Non-pigmented ciliary epithelial cell (primary cell): ENCODE measurements at regions not wholly inside any gene's neighbourhood (a gene's known extent, or its start where the extent isn't known, plus 50 kb on each side); places are given as distances from the start of the nearest gene placed in this dataset.

Source experiments
- DNase-seq: peaks from one replicate; pipeline ENCODE4 v3.0.0-alpha.2; 2010; ENCODE audit warnings: low read depth

- no peak for DNase-seq
Observed at GRCh38 chr1:232247669-232248068, 382.3 kb downstream of the SIPA1L2 start.

- no peak for DNase-seq
Observed at GRCh38 chr1:232244426-232244825, 385.5 kb downstream of the SIPA1L2 start.

GRCh38 chr1:232239998-232240397 is 389.9 kb downstream of the SIPA1L2 start:
- no peak for DNase-seq

DNA sequence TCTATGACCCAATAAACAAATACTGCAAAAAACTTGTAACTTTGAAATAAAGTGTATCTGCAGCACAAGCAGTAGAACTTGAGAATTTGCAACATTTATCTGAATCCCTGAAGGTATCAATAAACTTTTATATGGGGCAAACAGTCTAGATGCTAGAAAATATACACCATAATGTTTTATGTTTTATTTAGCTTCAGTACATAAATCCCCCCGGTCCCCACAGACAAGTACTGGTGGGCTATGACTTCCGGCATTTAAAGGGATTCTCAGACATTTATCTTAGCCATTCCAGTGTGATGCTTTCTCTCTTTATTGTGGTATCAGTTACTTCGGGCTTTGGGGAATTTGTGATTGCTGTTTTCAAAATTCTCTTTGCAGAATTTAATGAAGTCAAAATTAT is 390.4 kb downstream of the SIPA1L2 start:
- no peak for DNase-seq

GRCh38 chr1:232238009-232238408 is 391.9 kb downstream of the SIPA1L2 start:
- DNase-seq: no peak

- DNase-seq: no peak
Observed at GRCh38 chr1:232227306-232227705, 402.6 kb downstream of the SIPA1L2 start.

DNA sequence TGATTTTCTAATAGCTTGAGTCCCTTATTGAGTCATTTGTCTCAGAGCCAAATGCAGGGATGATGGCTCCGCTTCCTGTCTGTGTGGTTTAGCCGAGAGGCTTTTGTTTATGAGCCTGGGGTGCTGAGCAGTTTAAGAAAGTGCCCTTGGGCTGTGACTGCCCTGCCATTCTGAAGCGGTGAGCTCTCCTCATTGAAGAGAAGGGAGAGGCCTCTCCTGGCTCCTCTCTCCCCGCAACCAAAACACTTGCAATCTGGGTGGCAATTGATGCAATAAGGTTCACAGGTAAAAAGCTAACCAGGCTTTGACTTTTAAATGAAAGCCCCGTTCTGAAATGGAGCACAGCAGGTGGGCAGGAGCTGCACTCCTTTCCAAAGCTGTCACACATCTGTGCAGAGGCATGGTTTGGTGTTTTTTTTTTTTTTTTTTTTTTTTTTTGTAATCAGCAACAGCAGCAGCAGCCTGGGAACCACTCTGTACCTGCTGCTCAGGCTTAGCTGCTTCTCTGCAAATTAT is 403.7 kb downstream of the SIPA1L2 start:
- peak; percentile 14 for DNase-seq

- no peak for DNase-seq
Observed at GRCh38 chr1:232225336-232226131, 404.4 kb downstream of the SIPA1L2 start.

GRCh38 chr1:232223887-232224286 is 406.0 kb downstream of the SIPA1L2 start:
- DNase-seq: no peak

GRCh38 chr1:232223183-232223708 is 406.7 kb downstream of the SIPA1L2 start:
- no peak for DNase-seq

DNA sequence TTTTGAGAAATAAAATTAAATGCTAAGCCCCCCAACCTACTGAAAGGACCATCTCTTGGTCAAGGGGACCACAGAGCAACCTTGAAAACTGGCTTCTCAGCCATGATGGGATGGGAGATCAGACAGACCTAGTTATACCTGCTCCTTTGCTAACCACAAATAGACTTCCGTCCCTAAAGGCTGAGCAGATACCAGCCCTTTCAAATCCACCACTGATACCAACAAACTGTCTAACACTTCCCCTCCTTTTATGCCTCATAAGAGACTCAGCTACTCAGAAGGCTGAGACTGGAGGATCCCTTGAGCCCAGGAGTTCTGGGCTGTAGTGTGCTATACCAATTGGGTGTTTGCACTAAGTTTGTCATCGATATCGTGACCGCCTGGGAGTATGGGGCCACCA is 407.3 kb downstream of the SIPA1L2 start:
- no peak for DNase-seq

- peak; percentile 8 for DNase-seq
Observed at GRCh38 chr1:232221802-232222499, 408.0 kb downstream of the SIPA1L2 start.

DNA sequence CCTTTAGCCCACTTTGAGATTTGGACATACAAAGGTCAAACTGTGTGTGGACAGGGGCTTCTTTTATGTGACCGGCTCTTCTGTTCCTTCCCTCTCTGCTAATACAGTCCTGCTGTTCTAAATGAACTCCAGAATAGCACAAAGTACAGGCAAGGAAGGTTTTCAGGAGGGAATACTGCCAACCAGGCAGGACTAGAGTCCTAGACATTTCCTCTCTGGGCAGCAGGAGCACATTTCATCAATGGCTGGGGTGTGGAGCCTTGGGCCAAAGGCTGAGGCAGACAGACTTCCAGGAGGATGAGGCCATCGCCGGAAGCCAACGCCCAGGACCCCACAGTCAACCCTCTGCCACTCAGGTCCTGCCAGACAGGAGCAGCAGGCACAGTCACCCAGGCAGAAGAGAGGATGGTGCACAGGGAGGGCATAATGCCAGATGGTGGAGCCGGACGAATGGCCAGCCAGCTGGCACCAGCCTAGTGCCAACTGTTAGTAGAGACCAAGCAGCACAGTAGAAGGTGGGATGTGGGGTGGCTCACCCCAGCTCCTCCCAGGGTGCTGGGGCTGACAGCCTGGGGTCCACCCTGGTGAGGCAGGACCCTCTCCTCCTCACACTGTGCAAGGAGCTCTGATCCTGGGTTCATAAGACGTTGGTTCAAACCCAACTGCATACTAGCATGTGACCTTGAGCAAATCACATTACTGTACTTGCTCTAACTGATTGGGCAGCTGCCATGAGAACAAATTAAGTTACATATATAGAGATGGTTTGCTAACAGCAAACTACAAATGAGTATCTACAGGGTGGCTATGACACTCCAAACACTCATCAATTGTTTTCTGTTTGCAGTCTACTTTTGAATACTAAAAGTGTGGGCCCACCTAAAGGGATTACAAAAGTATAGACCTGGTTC is 410.7 kb downstream of the SIPA1L2 start:
- no peak for DNase-seq

- no peak for DNase-seq
Observed at GRCh38 chr1:232213928-232214327, 416.0 kb downstream of the SIPA1L2 start.

DNA sequence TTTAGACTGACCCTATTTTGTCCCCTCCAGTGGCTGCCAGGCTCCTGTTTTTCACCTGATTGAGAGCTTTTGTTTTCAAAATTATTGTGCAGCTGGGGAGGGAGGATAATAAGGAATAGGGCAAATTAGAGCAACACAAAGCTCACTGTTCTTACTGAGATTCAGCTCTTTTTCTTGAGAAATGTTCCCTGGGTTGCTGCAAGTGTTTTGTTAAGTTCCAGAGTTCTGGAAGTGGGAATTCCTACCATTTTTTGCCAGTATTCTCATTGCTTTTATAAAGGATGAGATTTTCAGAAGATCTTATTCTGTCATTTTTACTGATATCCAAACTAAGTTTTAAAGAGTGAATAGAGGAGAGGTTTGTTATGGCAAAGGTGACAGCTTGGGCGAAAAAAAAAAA is 417.7 kb downstream of the SIPA1L2 start:
- no peak for DNase-seq

DNA sequence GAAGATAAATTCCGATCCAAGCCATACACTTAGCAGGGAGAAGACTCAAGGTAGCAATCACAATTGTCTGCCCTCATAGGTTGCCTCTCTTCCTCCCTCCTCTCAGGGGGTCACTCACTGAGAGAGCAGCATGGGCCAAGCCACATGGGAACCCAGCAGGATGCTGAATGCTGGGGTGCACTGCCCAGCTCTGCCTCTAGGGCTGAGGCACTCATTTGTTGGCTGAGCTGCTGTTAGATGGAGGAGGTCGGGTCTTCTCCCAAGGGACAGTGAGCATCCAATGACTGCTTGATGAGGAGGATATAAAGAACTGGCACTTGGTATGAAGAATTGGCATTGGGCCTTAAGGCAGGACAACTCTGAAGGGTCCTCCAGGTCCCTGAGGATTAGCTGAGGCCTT is 418.8 kb downstream of the SIPA1L2 start:
- DNase-seq: no peak

DNA sequence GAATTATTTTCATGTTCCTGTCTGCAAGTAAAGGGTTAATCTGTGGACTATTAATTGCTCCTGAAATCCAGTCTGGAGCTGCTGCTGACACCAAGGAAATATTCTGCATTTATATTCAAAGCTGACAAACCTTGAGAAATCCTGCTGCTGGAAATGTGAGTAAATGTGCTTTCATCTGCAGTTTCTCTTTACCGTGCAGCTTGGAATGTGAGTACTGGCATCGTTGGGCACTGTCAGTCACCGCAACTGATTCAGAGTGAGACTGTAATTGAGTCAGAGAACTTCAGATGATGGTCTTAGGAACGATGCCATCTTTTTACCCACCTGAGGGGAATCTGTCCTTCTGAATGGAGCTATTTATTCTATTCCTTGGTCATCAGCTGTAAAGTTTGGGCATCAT is 420.6 kb downstream of the SIPA1L2 start:
- no peak for DNase-seq

- DNase-seq: no peak
Observed at GRCh38 chr1:232207073-232207866, 422.7 kb downstream of the SIPA1L2 start.

DNA sequence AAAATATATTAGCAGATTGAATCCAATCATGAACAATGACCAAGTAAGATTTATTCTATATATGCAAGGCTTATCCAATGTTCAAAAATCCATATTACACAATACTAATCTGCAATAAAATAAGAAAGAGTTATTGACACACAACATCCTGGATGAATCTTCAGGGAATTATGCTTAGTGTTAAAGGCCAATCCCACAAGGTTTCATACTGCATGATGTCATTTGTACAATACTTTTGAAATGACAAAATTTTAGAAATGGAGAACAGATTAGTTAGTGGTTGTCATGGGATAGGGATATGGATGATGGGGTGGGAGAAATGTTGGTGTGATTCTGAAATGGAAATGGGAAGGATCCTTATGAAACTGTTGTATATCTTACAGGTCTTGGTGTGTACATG is 425.7 kb downstream of the SIPA1L2 start:
- DNase-seq: no peak

DNA sequence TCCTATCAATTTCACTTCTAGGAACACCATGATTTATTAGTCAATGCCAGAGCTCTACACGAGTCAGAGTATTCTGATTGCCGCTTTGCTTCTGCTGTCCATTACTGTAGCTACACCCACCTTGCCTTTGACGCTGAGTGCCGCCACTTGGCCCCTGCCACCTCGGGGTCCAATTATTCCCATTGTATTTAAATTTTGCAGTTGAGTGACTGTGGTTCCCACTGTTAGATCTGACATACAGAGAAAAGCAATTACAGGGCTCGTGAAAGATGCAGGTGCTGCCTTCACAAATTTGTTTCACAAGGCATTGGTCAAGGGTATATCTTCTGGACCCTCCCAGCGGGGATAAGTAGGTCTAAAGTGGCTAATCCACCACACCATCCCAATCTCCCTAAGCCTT is 428.9 kb downstream of the SIPA1L2 start:
- no peak for DNase-seq

DNA sequence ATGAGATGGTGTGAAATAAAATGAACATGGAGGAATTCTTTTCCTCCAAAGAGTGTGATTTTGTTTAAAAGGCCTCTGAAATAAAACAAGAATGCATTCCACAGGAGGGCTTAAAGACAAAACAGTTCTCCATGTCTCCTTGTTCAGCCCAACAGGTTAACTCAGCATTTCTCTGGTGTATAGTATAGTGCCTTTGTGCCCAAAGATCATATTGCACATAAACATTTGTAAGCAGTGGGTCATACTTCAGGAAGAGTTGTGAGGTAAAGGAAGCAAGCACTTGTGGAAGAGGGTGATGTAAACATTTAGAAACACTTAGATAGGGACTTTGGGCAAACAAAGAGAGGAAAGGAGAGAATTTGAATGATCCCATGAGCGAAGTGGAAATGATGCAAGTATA is 433.9 kb downstream of the SIPA1L2 start:
- DNase-seq: no peak
